Left lung (tissue), 4 donors: ENCODE measurements at regions not wholly inside any gene's neighbourhood (a gene's known extent, or its start where the extent isn't known, plus 50 kb on each side); places are given as distances from the start of the nearest gene placed in this dataset.

Experiments
- ATAC-seq: fragments of 200-7000 bp; cut with Tn5 transposase; one replicate; pipeline ENCODE4 v1.9.1; 2020; ENCODE audit warnings: moderate library complexity
- DNase-seq, 4 donors: peaks; one replicate each; pipeline ENCODE4 v3.0.0-alpha.2; 2013 to 2020
- H3K27ac ChIP-seq, 2 donors: fragments of 200-600 bp; sonication (generic) in 1 of 2; one replicate each; pipeline versions ENCODE4 v1.5.0 to v1.8.0; 2020 to 2021
- H3K27me3 ChIP-seq, 2 donors: fragments of 200-600 bp; sonication (generic) in 1 of 2; one replicate each; pipeline versions ENCODE4 v1.5.0 to v1.8.0; 2020 to 2021
- H3K36me3 ChIP-seq, 2 donors: fragments of 200-600 bp; sonication (generic) in 1 of 2; one replicate each; pipeline versions ENCODE4 v1.5.0 to v1.8.0; 2020 to 2021
- H3K4me1 ChIP-seq, 2 donors: fragments of 200-600 bp; one replicate each; pipeline ENCODE4 v1.8.0; 2021
- H3K4me3 ChIP-seq, 2 donors: fragments of 200-600 bp; sonication (generic) in 1 of 2; one replicate each; pipeline versions ENCODE4 v1.5.0 to v1.8.0; 2020 to 2021; ENCODE audit warnings: mild to moderate bottlenecking in 1 of 2
- H3K9me3 ChIP-seq, 2 donors: fragments of 200-600 bp; sonication (generic) in 1 of 2; one replicate each; pipeline versions ENCODE4 v1.5.0 to v1.8.0; 2020 to 2021
- intact Hi-C, 2 donors: fragments of 100-400 bp; cut with DNase I; formaldehyde crosslinking; loops; one replicate each; pipeline versions ENCODE4 v1.11.2 to v1.14.2; 2022
- TF ChIP-seq, protein P1 (sequence below), 2 donors: fragments of 200-600 bp; sonication (generic) in 1 of 2; IDR thresholded peaks; one replicate each; pipeline versions ENCODE4 v1.5.0 to v1.8.0; 2021; ENCODE audit warnings: antibody characterized with exemption in 2 of 2
- donor health status: DM: no; HTN: yes; CAD: no.
- donor health status: DM: no; HTN: no; CAD: no.

DNA sequence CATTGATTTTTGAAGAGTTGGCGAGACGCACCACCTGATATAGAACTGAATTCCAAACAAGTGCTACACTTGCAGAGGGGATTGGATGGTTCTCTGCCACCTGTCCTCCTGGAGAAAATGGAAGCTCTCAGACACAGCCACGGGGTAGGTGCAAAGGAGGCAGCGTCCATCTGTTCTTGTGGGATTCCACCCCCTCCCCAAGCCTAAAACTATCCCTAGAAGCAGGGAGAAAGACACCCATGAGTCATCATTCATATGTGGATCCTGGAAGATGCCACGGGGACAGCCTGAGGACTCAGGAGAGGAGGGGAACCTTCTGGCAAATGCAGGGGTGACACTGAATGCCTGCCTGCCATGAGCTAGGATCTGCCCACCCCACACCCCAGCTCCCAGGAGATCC is 171.3 kb upstream of the CST7 start:
- ATAC-seq, result no peak
- Histone ChIP-seq H3K27ac (no peak overlapping the region), H3K36me3 (no peaks in the 10 kb centered on the region), H3K4me1 (no peaks in the 10 kb centered on the region), H3K4me3 (no peak overlapping the region), H3K27me3 (peaks cover 0 to 54% of the 10 kb centered on the region in 2 donors), H3K9me3 (peaks cover 0 to 14% of the 10 kb centered on the region in 2 donors)
- intact Hi-C loops, result no loop called here
- TF ChIP-seq, protein P1, sequence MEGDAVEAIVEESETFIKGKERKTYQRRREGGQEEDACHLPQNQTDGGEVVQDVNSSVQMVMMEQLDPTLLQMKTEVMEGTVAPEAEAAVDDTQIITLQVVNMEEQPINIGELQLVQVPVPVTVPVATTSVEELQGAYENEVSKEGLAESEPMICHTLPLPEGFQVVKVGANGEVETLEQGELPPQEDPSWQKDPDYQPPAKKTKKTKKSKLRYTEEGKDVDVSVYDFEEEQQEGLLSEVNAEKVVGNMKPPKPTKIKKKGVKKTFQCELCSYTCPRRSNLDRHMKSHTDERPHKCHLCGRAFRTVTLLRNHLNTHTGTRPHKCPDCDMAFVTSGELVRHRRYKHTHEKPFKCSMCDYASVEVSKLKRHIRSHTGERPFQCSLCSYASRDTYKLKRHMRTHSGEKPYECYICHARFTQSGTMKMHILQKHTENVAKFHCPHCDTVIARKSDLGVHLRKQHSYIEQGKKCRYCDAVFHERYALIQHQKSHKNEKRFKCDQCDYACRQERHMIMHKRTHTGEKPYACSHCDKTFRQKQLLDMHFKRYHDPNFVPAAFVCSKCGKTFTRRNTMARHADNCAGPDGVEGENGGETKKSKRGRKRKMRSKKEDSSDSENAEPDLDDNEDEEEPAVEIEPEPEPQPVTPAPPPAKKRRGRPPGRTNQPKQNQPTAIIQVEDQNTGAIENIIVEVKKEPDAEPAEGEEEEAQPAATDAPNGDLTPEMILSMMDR (IDR thresholded peaks at IDR 0.05), result no peak
- DNase-seq, result peak in 1 of 4 donors; percentile 20

DNA sequence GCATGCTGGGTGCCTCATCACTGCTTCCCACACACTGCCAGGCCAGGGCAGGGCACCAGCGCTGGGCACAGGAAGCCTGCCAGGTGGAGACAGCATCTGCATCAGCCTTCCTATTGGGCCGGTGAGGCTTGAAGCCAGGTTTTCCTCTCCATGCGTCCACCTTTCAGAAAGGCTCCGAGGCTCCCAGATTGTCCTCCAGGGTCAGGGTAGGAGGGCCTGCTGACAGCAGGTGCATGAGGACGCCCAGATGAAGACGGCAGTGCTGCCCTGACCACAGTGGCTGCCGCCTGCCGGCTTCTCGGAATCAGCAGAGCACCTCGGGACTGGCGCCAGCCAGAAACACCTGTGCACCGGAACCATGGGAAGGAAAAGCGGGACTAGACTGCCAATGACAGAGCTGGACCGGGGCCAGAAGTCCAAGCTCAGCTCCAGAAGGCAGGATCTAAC is 170.5 kb upstream of the CST7 start:
- Histone ChIP-seq H3K4me3 (no peak overlapping the region), H3K4me1 (no peaks in the 10 kb centered on the region), H3K9me3 (peaks cover 0 to 14% of the 10 kb centered on the region in 2 donors), H3K27me3 (peaks cover 0 to 45% of the 10 kb centered on the region in 2 donors), H3K36me3 (no peaks in the 10 kb centered on the region), H3K27ac (no peak overlapping the region)
- intact Hi-C loops, result no loop called here
- peak in 1 of 4 donors; percentile 23 for DNase-seq
- no peak for ATAC-seq
- TF ChIP-seq, protein P1 (IDR thresholded peaks at IDR 0.05), result no peak

DNA sequence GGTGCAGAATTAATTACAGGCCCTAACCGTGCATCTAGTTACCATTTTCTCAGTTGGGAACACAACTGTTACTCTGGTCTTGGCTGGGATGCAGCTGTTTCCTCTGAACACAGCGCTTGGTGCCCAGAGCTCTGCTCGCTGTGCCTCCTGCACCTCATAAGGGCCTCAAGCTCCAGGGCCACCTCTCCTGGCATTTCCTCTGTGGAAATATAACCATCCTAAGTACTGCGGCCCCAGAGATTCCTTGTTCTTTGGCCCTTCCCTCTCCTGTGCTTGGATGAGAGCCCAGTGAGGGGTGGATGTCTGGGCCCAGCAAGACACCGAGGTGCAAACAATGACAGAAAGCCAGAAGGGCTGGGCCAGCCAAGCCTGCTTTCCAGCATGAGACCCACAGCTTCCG is 169.9 kb upstream of the CST7 start:
- no peak for ATAC-seq

DNA sequence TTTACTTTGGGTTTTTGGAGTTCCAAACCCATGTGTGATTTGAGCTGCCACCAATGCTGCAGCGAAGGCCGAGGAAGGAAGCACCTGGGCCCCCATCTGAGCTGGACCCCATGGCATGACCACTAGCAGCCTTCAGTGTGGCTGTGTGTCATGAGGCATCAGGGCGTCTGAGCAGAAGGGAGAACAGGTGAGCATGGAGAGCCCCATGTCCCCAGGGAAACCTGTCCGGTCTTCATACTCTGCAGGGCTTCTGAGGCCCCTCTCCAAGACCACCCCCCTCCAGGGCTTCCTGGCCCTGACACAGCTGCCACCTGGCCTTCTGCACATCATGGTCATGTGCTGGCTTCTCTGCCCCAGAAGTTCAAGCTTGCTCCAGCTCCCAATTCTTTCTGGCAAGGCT is 169.1 kb upstream of the CST7 start:
- Histone ChIP-seq H3K4me3 (no peak overlapping the region), H3K4me1 (peaks cover 0 to 1% of the 10 kb centered on the region in 2 donors), H3K36me3 (no peaks in the 10 kb centered on the region), H3K27ac (no peak overlapping the region), H3K9me3 (peaks cover 0 to 12% of the 10 kb centered on the region in 2 donors), H3K27me3 (peaks cover 0 to 40% of the 10 kb centered on the region in 2 donors)
- DNase-seq (peak in 1 of 4 donors; percentile 14), ATAC-seq (no peak)
- TF ChIP-seq, protein P1 (IDR thresholded peaks at IDR 0.05), result no peak
- intact Hi-C loops, result no loop called here

More for the DNA sequence above, 169.9 kb upstream of the CST7 start:
- H3K36me3 ChIP-seq, result no peaks in the 10 kb centered on the region
- H3K27me3 ChIP-seq, result peaks cover 0 to 40% of the 10 kb centered on the region in 2 donors
- no peaks in the 10 kb centered on the region for H3K4me1 ChIP-seq
- H3K9me3 ChIP-seq, result peaks cover 0 to 14% of the 10 kb centered on the region in 2 donors
- TF ChIP-seq, protein P1 (IDR thresholded peaks at IDR 0.05), result no peak
- H3K4me3 ChIP-seq, result no peak overlapping the region
- intact Hi-C loops, result no loop called here
- DNase-seq, result peak in 1 of 4 donors; percentile 16
- H3K27ac ChIP-seq, result no peak overlapping the region

DNA sequence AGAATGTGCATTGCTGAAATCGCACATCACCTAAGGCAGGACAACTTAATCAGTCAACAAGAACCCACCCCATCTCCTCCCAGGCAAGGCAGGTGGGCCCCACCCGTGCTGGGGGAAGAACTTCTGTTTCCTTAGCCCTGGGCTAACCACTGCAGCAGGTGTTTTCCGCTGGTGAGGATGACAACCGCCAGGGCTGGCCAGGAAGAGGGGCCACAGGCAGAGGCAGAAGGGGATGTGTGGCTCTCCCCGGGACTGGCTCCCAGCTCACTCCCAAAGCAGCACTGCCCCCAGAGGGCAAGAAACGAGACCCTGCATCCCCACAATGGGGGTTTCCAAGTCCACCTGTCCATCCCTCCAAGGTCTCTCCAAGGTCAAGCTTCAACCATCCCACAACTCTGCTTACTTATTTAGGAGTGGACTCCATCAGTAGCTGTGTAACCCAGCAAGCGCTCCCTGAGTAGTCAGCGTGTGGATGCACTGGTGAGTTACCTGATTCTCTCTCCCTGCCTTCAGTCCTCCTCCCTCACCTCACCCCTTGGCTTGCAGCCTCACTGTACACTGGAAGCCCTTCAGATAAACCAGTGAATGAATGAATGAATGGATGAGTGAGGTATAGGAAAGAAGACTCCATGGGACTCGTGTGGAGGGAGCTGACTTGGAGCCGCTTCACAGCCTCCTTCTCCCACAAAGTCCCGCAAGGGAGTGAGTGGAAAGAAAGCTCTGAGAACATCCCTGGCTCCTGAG is 168.2 kb upstream of the CST7 start:
- intact Hi-C loops, result no loop called here
- H3K36me3 ChIP-seq, result no peaks in the 10 kb centered on the region

More for the DNA sequence above, 168.2 kb upstream of the CST7 start:
- no peak overlapping the region for H3K27ac ChIP-seq
- TF ChIP-seq, protein P1 (IDR thresholded peaks at IDR 0.05), result no peak
- DNase-seq, result peak in 1 of 4 donors; percentile 22
- H3K4me1 ChIP-seq, result peaks cover 0 to 10% of the 10 kb centered on the region in 2 donors
- H3K4me3 ChIP-seq, result no peak overlapping the region
- peaks cover 0 to 3% of the 10 kb centered on the region in 2 donors for H3K9me3 ChIP-seq
- no peak for ATAC-seq
- H3K27me3 ChIP-seq, result peaks cover 0 to 40% of the 10 kb centered on the region in 2 donors
